ENCODE measurements at regions not wholly inside any gene's neighbourhood (a gene's known extent, or its start where the extent isn't known, plus 50 kb on each side); places are given as distances from the start of the nearest gene placed in this dataset.

GRCh38 chr6:164439331-164439730, 870.1 kb downstream of the C6orf118 start:
- TF ChIP-seq CTCF (conservative IDR thresholded peaks at IDR 0.05; ENCODE audit: low read length), result no peak
- TF ChIP-seq EZH2phosphoT487 (IDR thresholded peaks at IDR 0.05; ENCODE audit: borderline replicate concordance), result no peak
